Neural cell (in vitro differentiated cells): ENCODE measurements at regions not wholly inside any gene's neighbourhood (a gene's known extent, or its start where the extent isn't known, plus 50 kb on each side); places are given as distances from the start of the nearest gene placed in this dataset.

ENCODE experiments used
- H2AFZ ChIP-seq: fragments of 200-600, 300-800 bp; sonication (generic), shearing (Covaris generic); 2 replicates; pipeline ENCODE4 v1.6.0; 2014; ENCODE audit warnings: low read depth, mild to moderate bottlenecking, antibody characterized with exemption, low read length, moderate library complexity
- H3F3A ChIP-seq: fragments of 200-600 bp; shearing (Covaris generic); 2 replicates; pipeline ENCODE4 v1.6.1; 2016; ENCODE audit warnings: mild to moderate bottlenecking, moderate library complexity, mixed read lengths, antibody characterized with exemption, low read length; ENCODE audit not compliant: insufficient read depth, poor library complexity, severe bottlenecking
- H3K27ac ChIP-seq: fragments of 200-600, 300-800 bp; sonication (generic), shearing (Covaris generic); 2 replicates; pipeline ENCODE4 v1.5.1; 2014; ENCODE audit warnings: mild to moderate bottlenecking, low read length, moderate library complexity
- H3K27me3 ChIP-seq: fragments of 300-800, 200-600 bp; sonication (generic), shearing (Covaris generic); 2 replicates; pipeline ENCODE4 v1.6.0; 2014; ENCODE audit warnings: mild to moderate bottlenecking, low read depth, low read length, moderate library complexity; ENCODE audit not compliant: insufficient read depth
- H3K36me3 ChIP-seq: fragments of 300-800, 200-600 bp; sonication (generic), shearing (Covaris generic); 2 replicates; pipeline ENCODE4 v1.5.1; 2014; ENCODE audit warnings: mild to moderate bottlenecking, antibody characterized with exemption, low read length, moderate library complexity; ENCODE audit not compliant: insufficient read depth
- H3K4me2 ChIP-seq: fragments of 300-800, 200-600 bp; sonication (generic), shearing (Covaris generic); 2 replicates; pipeline ENCODE4 v1.6.0; 2014; ENCODE audit warnings: mild to moderate bottlenecking, low read length
- H3K4me3 ChIP-seq: fragments of 300-800, 200-600 bp; sonication (generic), shearing (Covaris generic); 2 replicates; pipeline ENCODE4 v1.5.1; 2014; ENCODE audit warnings: mild to moderate bottlenecking, low read length, moderate library complexity
- H3K79me2 ChIP-seq: fragments of 200-600 bp; shearing (Covaris generic); replicated peaks from 2 replicates; pipeline ENCODE4 v1.6.0; 2014; ENCODE audit warnings: mild to moderate bottlenecking, low read length, moderate library complexity; ENCODE audit not compliant: insufficient read depth
- H3K9ac ChIP-seq: fragments of 300-800, 200-600 bp; sonication (generic), shearing (Covaris generic); 2 replicates; pipeline ENCODE4 v1.6.1; 2016; ENCODE audit warnings: mild to moderate bottlenecking, low read length, mixed read lengths
- H3K9me2 ChIP-seq: fragments of 200-600 bp; shearing (Covaris generic); 2 replicates; pipeline ENCODE4 v1.6.1; 2016; ENCODE audit warnings: mild to moderate bottlenecking, low read length, mixed read lengths; ENCODE audit not compliant: insufficient read depth
- H3K9me3 ChIP-seq: fragments of 200-600, 300-800 bp; sonication (generic), shearing (Covaris generic); 2 replicates; pipeline ENCODE4 v1.6.1; 2016; ENCODE audit warnings: mild to moderate bottlenecking, mixed run types, low read length, moderate library complexity, mixed read lengths
- H4K20me1 ChIP-seq: fragments of 200-600 bp; shearing (Covaris generic); 2 replicates; pipeline ENCODE4 v1.6.1; 2016; ENCODE audit warnings: mild to moderate bottlenecking, mixed run types; ENCODE audit not compliant: insufficient read depth
- EP300 ChIP-seq: fragments of 450-650 bp; conservative IDR thresholded peaks from 2 replicates; pipeline ENCODE4 v1.6.1; 2014; ENCODE audit warnings: antibody characterized with exemption, mild to moderate bottlenecking, moderate library complexity; ENCODE audit not compliant: poor library complexity, severe bottlenecking
- EZH2 ChIP-seq: fragments of 200-600, 300-800 bp; shearing (Covaris generic), sonication (generic); IDR thresholded peaks from 2 replicates; pipeline ENCODE4 v1.6.1; 2014; ENCODE audit warnings: antibody characterized with exemption, low read length, borderline replicate concordance, mild to moderate bottlenecking; ENCODE audit not compliant: insufficient read depth, poor library complexity, severe bottlenecking
- MXI1 ChIP-seq: fragments of 450-650 bp; conservative IDR thresholded peaks from 2 replicates; pipeline ENCODE4 v1.6.1; 2014; ENCODE audit warnings: antibody characterized with exemption, mild to moderate bottlenecking; ENCODE audit not compliant: poor library complexity, severe bottlenecking
- RAD21 ChIP-seq: fragments of 450-650 bp; conservative IDR thresholded peaks from 2 replicates; pipeline ENCODE4 v1.6.1; 2014; ENCODE audit warnings: antibody characterized with exemption, mild to moderate bottlenecking, moderate library complexity
- SMC3 ChIP-seq: fragments of 450-650 bp; conservative IDR thresholded peaks from 2 replicates; pipeline ENCODE4 v1.6.1; 2014; ENCODE audit warnings: antibody characterized with exemption, mild to moderate bottlenecking, moderate library complexity; ENCODE audit not compliant: poor library complexity
- TAF1 ChIP-seq: IDR thresholded peaks from 2 replicates; pipeline ENCODE4 v1.6.1; 2012; ENCODE audit warnings: low read depth
- TF ChIP-seq, protein P1 (sequence below): IDR thresholded peaks from 2 replicates; pipeline ENCODE4 v1.6.1; 2012; ENCODE audit warnings: borderline replicate concordance
- TF ChIP-seq, protein P2 (sequence below): fragments of 450-650 bp; IDR thresholded peaks from 2 replicates; pipeline ENCODE4 v1.5.1; 2014; ENCODE audit warnings: antibody characterized with exemption, mild to moderate bottlenecking, moderate library complexity; ENCODE audit not compliant: poor library complexity, severe bottlenecking

- no peaks in the 10 kb centered on the region for H3K9me2 ChIP-seq
- H3K79me2 ChIP-seq, result no peaks in the 10 kb centered on the region
- H3K27ac ChIP-seq, result no peak overlapping the region
- no peaks in the 10 kb centered on the region for H3K36me3 ChIP-seq
- no peaks in the 10 kb centered on the region for H3K9me3 ChIP-seq
- H3K27me3 ChIP-seq, result no peaks in the 10 kb centered on the region
- H2AFZ ChIP-seq, result no peak overlapping the region
- no peaks in the 10 kb centered on the region for H4K20me1 ChIP-seq
- no peak overlapping the region for H3K9ac ChIP-seq
- H3K4me3 ChIP-seq, result no peak overlapping the region
- no peak for TF ChIP-seq EP300
- TF ChIP-seq TAF1, result no peak
- TF ChIP-seq, protein P1, sequence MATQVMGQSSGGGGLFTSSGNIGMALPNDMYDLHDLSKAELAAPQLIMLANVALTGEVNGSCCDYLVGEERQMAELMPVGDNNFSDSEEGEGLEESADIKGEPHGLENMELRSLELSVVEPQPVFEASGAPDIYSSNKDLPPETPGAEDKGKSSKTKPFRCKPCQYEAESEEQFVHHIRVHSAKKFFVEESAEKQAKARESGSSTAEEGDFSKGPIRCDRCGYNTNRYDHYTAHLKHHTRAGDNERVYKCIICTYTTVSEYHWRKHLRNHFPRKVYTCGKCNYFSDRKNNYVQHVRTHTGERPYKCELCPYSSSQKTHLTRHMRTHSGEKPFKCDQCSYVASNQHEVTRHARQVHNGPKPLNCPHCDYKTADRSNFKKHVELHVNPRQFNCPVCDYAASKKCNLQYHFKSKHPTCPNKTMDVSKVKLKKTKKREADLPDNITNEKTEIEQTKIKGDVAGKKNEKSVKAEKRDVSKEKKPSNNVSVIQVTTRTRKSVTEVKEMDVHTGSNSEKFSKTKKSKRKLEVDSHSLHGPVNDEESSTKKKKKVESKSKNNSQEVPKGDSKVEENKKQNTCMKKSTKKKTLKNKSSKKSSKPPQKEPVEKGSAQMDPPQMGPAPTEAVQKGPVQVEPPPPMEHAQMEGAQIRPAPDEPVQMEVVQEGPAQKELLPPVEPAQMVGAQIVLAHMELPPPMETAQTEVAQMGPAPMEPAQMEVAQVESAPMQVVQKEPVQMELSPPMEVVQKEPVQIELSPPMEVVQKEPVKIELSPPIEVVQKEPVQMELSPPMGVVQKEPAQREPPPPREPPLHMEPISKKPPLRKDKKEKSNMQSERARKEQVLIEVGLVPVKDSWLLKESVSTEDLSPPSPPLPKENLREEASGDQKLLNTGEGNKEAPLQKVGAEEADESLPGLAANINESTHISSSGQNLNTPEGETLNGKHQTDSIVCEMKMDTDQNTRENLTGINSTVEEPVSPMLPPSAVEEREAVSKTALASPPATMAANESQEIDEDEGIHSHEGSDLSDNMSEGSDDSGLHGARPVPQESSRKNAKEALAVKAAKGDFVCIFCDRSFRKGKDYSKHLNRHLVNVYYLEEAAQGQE, result no peak
- TF ChIP-seq EZH2, result no peak
- TF ChIP-seq RAD21, result no peak
- no peak for TF ChIP-seq MXI1
- no peaks in the 10 kb centered on the region for H3F3A ChIP-seq
- no peak overlapping the region for H3K4me2 ChIP-seq
These were observed 80.5 kb upstream of the FRMD1 start for GRCh38 chr6:168159506-168159905.

DNA sequence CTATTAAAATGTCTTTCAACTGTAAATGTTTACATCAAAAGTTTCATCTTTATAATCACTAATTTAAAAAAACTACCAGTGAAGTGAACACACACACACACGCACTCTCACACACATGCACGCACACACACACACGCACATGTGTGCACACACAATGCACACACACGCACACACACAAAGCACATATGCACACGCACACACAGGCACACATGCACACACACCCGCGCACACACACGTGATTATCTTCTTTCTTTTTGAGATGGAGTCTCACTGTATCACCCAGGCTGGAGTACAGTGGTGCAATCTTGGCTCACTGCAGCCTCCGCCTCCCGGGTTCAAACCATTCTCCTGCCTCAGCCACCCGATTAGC, 80.0 kb upstream of the FRMD1 start:
- H3K9me3 ChIP-seq, result no peaks in the 10 kb centered on the region
- no peaks in the 10 kb centered on the region for H3K79me2 ChIP-seq
- no peak overlapping the region for H3K27ac ChIP-seq
- H2AFZ ChIP-seq, result no peak overlapping the region
- no peak overlapping the region for H3K9ac ChIP-seq
- no peaks in the 10 kb centered on the region for H3K27me3 ChIP-seq
- H3K36me3 ChIP-seq, result no peaks in the 10 kb centered on the region
- TF ChIP-seq TAF1 (no peak), EZH2 (no peak), SMC3 (no peak), MXI1 (no peak)
- TF ChIP-seq, protein P1, result no peak
- TF ChIP-seq, protein P2, sequence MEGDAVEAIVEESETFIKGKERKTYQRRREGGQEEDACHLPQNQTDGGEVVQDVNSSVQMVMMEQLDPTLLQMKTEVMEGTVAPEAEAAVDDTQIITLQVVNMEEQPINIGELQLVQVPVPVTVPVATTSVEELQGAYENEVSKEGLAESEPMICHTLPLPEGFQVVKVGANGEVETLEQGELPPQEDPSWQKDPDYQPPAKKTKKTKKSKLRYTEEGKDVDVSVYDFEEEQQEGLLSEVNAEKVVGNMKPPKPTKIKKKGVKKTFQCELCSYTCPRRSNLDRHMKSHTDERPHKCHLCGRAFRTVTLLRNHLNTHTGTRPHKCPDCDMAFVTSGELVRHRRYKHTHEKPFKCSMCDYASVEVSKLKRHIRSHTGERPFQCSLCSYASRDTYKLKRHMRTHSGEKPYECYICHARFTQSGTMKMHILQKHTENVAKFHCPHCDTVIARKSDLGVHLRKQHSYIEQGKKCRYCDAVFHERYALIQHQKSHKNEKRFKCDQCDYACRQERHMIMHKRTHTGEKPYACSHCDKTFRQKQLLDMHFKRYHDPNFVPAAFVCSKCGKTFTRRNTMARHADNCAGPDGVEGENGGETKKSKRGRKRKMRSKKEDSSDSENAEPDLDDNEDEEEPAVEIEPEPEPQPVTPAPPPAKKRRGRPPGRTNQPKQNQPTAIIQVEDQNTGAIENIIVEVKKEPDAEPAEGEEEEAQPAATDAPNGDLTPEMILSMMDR, result no peak
- H3K4me3 ChIP-seq, result no peak overlapping the region
- no peak overlapping the region for H3K4me2 ChIP-seq
- no peaks in the 10 kb centered on the region for H3F3A ChIP-seq
- H3K9me2 ChIP-seq, result no peaks in the 10 kb centered on the region
- H4K20me1 ChIP-seq, result no peaks in the 10 kb centered on the region
